ENCODE measurements at regions not wholly inside any gene's neighbourhood (a gene's known extent, or its start where the extent isn't known, plus 50 kb on each side); places are given as distances from the start of the nearest gene placed in this dataset.

GRCh38 chr1:87842156-87842555, 513.5 kb downstream of the LMO4 start:
- Mint-ChIP-seq H3K27ac (ENCODE audit: unreplicated experiment) (no peak overlapping the region), H3K36me3 (ENCODE audit: insufficient read depth, unreplicated experiment) (no peaks in the 10 kb centered on the region)

GRCh38 chr1:87844251-87844650, 515.6 kb downstream of the LMO4 start:
- no peaks in the 10 kb centered on the region for H3K27me3 Mint-ChIP-seq (ENCODE audit: unreplicated experiment)
- CTCF ChIA-PET, result no interaction called here
- BruUV-seq (replicated peaks), result no TSS peak
- H3K9me3 Mint-ChIP-seq (ENCODE audit: low read depth, unreplicated experiment), result peaks cover 5% of the 10 kb centered on the region
- H3K4me3 Mint-ChIP-seq (ENCODE audit: low read depth, unreplicated experiment), result no peak overlapping the region
- intact Hi-C loops (cut with micrococcal nuclease; ENCODE audit: unreplicated experiment), result no loop called here
- TF ChIP-seq CTCF (IDR thresholded peaks at IDR 0.05; ENCODE audit: unreplicated experiment), result no peak
- H3K4me1 Mint-ChIP-seq (ENCODE audit: low read depth, unreplicated experiment), result no peaks in the 10 kb centered on the region
- no peak overlapping the region for H3K27ac Mint-ChIP-seq (ENCODE audit: unreplicated experiment)
- no peaks in the 10 kb centered on the region for H3K36me3 Mint-ChIP-seq (ENCODE audit: insufficient read depth, unreplicated experiment)
- DNase-seq, result no peak

More at GRCh38 chr1:87842156-87842555, 513.5 kb downstream of the LMO4 start:
- no peak for DNase-seq
- no peak for TF ChIP-seq CTCF (IDR thresholded peaks at IDR 0.05; ENCODE audit: unreplicated experiment)
- no peaks in the 10 kb centered on the region for H3K4me1 Mint-ChIP-seq (ENCODE audit: low read depth, unreplicated experiment)
- no peaks in the 10 kb centered on the region for H3K27me3 Mint-ChIP-seq (ENCODE audit: unreplicated experiment)
- no peak overlapping the region for H3K4me3 Mint-ChIP-seq (ENCODE audit: low read depth, unreplicated experiment)
- intact Hi-C loops (cut with micrococcal nuclease; ENCODE audit: unreplicated experiment), result no loop called here
- CTCF ChIA-PET, result interaction anchor here (0.6 kb wide), 1 partner anchor 1137 kb away, joined by 3 read pairs; no protein-coding TSS in a partner anchor
- no TSS peak for BruUV-seq (replicated peaks)
- peaks cover 5% of the 10 kb centered on the region for H3K9me3 Mint-ChIP-seq (ENCODE audit: low read depth, unreplicated experiment)

DNA sequence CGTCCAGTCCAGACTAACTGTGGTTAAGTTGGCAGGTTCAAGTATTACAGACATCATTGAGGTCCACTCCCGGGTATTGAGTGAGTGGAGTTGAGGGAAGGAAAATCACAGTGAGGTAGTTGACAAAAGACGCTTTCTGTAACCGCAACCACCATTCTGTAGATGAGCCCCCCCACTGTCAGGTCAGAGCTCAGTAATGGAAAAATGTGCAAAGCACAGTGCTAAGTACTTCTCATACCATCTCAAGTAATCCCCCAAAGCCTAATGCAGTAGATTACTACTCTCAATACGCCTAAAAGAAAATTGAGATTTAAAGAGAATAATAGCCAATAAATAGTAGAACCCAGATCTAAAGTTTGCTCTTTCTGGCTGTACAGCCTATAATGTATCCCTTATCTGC, 522.8 kb downstream of the LMO4 start:
- no peaks in the 10 kb centered on the region for H3K36me3 Mint-ChIP-seq (ENCODE audit: insufficient read depth, unreplicated experiment)
- H3K4me3 Mint-ChIP-seq (ENCODE audit: low read depth, unreplicated experiment), result no peak overlapping the region
- no peaks in the 10 kb centered on the region for H3K9me3 Mint-ChIP-seq (ENCODE audit: low read depth, unreplicated experiment)
- H3K27ac Mint-ChIP-seq (ENCODE audit: unreplicated experiment), result no peak overlapping the region
- DNase-seq, result no peak
- CTCF ChIA-PET, result no interaction called here
- TF ChIP-seq CTCF (IDR thresholded peaks at IDR 0.05; ENCODE audit: unreplicated experiment), result no peak
- H3K27me3 Mint-ChIP-seq (ENCODE audit: unreplicated experiment), result no peaks in the 10 kb centered on the region
- BruUV-seq (replicated peaks), result no TSS peak
- peaks cover 21% of the 10 kb centered on the region for H3K4me1 Mint-ChIP-seq (ENCODE audit: low read depth, unreplicated experiment)
- intact Hi-C loops (cut with micrococcal nuclease; ENCODE audit: unreplicated experiment), result no loop called here

- Mint-ChIP-seq H3K4me3 (ENCODE audit: low read depth, unreplicated experiment) (no peak overlapping the region), H3K9me3 (ENCODE audit: low read depth, unreplicated experiment) (no peaks in the 10 kb centered on the region), H3K27me3 (ENCODE audit: unreplicated experiment) (no peaks in the 10 kb centered on the region), H3K27ac (ENCODE audit: unreplicated experiment) (no peak overlapping the region), H3K4me1 (ENCODE audit: low read depth, unreplicated experiment) (peaks cover 21% of the 10 kb centered on the region), H3K36me3 (ENCODE audit: insufficient read depth, unreplicated experiment) (no peaks in the 10 kb centered on the region)
- no peak for DNase-seq
- CTCF ChIA-PET, result interaction anchor here (0.7 kb wide), 1 partner anchor 763 kb away, joined by 3 read pairs; no protein-coding TSS in a partner anchor
- intact Hi-C loops (cut with micrococcal nuclease; ENCODE audit: unreplicated experiment), result no loop called here
- no TSS peak for BruUV-seq (replicated peaks)
- no peak for TF ChIP-seq CTCF (IDR thresholded peaks at IDR 0.05; ENCODE audit: unreplicated experiment)
Observed at GRCh38 chr1:87852410-87853161, 523.9 kb downstream of the LMO4 start.
